GM19035 (cell line): ENCODE measurements at regions not wholly inside any gene's neighbourhood (a gene's known extent, or its start where the extent isn't known, plus 50 kb on each side); places are given as distances from the start of the nearest gene placed in this dataset.
A peak's percentile ranks its signal among the peaks of the same experiment; 100 is the strongest.

ENCODE experiments used
- ATAC-seq: cut with Tn5 transposase; IDR thresholded peaks from one replicate; pipeline ENCODE4 v1.9.1; 2021; ENCODE audit not compliant: unreplicated experiment

DNA sequence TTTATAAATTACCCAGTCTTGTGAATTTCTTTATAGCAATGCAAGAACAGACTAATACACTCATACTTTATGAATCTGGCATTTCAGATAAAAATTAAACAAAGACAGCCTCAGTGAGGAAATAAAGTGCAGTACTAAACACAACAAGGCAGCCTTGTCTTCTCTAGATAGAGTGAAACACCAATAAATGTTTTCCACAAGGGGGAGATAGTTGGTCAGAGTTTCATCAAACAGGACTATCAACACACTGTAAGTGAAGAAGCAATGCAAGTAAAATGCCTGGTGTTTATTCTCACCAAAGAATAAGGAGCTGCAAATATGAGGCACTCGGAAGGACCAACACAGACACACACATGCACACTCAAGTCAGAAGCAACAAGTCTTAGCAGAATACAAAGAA lies 62.8 kb downstream of the FAM9B start:
- peak; percentile 52 for ATAC-seq

DNA sequence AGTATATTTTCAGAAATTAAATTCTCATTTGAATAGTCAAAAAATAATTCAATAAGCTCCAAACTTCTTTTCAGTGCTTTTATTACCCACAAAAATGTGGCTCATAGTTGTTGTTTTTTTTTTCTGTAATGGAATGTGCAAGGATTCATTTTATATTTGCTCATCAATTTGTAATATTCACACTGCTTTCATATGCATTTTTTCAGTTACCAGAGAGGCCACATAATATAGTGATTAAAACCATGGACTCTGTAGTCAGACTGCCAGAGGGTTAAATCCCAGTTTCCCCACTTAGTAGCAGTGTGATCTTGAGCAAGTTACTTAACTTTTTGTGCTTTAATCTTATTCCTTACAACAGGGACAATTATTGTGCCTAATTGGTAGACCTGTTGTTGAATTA lies 64.5 kb downstream of the FAM9B start:
- no peak for ATAC-seq

DNA sequence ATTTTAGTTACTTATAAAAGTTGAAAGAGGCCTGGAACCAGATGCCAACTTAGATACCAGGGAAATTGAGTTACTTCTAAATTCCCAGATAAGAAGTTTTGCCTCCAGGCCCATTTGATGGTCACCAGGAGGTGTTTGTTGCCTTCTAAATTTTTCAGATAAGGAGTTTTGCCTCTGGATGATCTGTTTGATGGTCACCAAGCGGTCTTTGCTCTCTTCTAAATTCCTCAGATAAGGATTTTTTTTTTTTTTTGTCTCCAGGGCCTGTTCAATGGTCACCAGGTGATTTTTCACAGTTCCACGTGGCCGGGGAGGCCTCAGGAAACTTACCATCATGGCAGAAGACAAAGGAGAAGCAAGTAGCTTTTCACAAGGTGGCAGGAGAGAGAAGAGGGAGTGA lies 66.5 kb downstream of the FAM9B start:
- no peak for ATAC-seq

DNA sequence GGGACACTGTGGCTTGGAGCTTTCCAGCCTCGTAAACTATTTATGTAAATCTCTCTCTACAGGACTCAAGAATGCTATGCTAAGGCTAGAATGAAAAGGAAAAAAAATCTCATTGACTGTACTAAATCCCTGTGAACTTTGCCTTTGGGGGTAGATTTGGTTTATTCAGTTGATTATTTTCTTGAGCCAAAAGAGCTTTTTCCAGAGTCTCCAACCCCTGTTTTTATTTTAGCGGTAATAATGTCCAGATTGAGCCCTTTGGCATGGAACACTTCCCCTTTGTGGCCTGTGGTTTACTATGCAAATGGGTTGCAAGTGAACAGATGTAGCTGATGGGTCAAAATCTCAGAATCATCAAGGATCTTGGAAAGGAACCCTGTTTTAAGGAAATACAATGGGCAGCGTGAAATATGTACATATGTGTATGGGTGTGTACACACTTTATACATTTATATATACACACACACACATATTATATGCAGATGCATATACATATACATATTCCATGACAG lies 72.9 kb downstream of the FAM9B start:
- no peak for ATAC-seq

DNA sequence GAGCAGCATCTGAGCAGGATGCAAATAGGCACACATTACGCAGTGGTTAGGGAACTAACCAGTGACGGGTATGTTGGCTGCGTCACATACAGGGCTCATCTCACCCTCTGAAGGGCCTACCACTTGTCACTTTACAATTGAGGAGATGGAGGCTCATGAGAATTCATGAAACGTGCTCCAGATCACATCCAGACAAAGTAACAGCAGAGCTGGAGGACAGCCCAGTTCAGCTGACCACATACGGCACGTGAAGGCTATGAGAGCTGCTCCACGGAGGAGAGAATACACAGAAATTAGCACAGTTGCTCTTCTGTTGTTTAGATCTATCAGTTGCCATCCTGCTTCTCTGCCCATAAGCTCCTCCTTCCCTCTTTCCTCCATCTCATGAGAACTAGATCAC lies 78.4 kb downstream of the FAM9B start:
- ATAC-seq = no peak

DNA sequence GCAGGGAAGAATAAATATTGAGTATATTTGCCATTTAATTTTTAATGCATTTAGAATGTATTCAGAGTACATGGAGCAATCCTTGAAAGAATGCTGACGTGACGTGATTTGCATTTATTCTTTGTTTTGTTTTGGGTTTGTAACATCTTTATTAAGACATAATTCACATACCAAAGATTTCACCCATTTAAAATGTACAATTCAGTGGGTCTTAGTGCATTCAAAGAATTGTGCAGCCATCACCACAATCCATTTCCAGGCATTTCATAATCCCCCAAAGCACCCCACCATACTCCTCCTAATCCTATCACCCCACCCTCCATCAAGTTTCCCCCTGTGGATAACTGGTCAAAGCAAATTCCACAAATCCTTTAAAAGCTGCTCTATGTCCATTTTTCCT lies 87.4 kb downstream of the FAM9B start:
- no peak for ATAC-seq

DNA sequence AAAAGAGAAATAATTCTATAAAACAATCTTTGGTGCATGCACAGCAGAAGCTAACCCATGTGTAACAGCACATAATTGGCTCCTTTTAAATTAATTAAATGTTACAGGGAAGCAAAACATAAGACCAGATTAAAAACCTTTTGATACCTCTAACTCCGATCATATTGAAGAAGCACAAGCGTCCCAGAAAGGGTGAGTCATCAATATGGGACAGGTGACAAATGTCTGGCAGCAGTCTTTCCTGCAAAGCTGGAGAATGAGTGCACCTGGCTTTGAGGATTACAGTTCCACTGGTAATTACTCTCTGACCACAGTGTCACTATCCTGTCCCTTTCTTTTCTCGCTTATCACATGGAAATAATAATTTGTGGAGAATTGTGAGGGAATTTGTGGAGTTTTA lies 94.6 kb downstream of the FAM9B start:
- ATAC-seq = no peak

DNA sequence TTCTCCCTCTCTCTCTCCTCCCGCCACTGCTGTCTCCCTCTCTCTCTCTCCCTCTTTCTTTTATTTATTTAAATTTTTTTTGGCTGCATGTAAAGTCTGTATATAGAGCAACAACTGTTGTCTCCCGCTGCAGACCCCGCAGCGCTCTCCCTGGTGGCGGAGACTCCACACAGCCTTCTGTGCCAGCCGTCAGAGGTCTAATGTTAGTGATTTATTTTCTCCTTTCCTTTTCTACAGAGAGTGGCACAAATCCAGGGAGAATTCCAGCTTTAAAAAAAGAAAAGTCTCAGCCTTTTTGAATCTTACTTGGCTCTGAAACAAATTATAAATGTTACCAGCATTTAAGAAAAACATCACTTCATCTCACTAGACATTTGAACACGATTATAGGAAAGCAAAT lies 106.2 kb downstream of the FAM9B start:
- no peak for ATAC-seq

DNA sequence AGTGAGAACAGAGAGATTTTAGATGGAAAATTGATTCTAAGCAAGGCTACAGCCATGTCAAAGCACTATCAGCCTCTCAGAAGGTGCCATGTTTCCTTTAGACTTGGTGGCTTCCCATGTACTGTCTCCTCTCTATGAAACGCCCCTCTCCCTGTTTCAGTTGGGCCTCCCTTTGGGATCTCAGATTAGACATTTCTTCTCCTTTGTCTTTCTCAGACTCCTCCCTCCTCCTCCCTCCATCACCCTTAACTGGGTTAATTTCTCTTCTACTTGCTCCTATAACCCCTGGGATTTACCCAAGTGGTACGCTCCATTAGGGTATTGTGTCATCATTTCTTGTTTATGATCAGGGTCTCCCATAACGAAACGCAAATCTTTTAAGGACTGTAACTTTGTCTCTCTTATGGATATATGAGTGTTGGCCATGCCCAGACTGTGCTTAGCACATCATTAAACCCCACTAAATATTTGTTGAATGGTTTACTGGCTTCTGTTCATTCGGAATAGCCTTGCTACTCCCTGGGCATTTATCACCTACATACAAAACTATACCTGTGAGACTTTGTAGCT lies 106.8 kb downstream of the FAM9B start:
- ATAC-seq = no peak

DNA sequence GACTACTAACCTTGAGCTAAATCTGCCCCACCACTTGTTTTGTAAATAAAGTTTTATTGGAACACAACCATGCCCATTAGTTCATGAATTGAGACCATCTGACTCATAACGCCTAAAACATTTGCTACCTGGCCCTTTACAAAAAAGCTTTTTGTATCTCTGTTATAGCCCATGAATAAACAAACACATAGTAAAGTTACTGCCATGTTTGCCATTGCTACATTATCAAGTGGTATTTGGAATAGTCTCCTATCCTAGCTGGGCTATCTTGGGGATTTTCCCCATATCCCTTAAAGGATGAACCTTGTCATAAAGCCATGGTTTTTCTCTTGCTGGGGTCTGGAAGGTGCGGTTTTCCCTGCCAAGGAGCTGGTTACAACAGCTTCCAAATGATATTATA lies 112.3 kb downstream of the FAM9B start:
- ATAC-seq = no peak

DNA sequence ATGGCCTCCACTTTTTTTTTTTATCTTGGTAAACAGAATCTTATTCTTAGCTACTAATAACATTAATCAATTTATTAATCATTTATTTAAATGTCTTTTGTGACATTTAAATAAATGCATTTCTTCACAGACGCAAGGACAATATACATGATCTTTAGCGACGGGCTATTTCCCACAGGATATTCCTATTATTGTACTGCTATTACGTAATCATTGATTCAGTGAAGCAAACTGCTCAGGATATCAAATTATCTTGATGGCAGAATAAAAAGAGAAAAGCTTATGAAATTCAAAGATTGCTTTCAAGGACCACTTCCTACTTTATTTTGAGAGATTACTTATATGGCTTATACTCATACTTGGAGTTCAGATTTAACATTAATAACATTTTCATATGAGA lies 114.1 kb downstream of the FAM9B start:
- no peak for ATAC-seq

DNA sequence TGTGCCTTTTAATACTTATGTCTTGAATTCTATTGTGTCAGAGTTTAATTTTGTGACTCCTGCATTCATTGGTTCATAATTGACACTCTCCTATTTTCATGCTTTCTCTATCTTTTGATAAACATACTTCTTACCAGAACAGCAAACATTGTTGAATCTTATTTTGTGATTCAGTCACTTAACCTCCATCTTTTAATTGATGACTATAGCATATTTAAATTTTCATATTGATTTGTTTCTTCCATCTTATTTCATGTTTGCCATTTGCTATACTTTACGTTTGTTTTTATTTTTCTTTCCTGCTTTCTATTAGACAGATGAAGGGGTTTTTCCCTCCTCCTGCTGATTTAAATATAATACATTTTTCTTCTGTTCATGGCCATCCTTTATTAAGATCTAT lies 115.5 kb upstream of the FAM9A start:
- no peak for ATAC-seq

DNA sequence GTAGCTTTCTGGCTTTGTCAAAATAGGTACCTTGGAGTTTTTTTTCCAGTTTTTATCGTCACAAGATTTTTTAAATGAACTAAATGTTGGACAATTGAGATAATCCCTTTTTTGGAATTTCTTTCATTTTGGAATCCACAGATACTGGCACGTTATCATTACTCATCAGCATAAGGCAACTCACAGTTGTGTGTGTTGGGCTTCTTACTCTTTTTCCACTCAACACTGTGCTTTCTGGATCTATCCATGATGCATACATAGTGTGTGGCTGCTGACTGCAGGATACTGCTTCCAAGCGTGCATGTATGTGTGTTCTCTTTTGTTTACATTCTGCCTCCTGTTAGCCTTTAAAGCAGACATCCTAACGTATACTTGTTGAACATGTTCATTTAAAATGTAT lies 113.5 kb upstream of the FAM9A start:
- no peak for ATAC-seq

DNA sequence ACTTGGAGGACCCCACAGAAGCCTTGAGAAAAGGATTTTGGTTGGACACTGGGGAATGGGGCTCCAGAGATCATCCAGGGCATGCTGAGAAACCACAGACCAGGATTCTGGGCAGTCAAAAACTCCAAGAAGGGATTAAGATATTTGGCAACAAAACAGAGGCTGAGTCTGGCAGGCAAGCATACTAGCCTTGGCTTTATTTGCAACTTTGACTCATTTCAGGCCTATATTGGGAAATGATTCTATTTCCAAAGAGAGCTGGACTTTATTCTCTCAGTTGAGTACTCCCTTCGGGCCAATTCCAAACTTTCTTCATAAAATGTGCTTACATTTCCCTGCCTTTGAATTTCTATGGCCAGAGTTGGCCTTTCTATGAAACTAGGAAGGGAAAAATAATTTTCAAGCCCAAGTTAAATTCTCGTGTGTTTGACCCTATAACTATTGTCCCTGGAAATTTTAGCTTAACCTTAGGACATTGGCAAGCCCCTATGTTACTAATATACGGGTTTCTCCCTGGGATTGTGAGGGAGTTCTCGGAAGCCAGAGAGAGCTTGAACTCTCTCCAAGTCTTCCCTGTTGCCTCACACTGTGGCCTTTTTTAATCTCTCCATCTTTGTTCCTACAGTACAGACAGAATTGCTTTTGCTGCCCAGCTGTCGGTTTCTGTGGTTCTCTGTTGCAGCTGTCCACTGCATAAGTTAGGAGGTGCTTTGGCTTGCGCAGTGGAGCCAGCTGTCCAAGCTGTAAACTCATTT lies 112.6 kb upstream of the FAM9A start:
- ATAC-seq = no peak

DNA sequence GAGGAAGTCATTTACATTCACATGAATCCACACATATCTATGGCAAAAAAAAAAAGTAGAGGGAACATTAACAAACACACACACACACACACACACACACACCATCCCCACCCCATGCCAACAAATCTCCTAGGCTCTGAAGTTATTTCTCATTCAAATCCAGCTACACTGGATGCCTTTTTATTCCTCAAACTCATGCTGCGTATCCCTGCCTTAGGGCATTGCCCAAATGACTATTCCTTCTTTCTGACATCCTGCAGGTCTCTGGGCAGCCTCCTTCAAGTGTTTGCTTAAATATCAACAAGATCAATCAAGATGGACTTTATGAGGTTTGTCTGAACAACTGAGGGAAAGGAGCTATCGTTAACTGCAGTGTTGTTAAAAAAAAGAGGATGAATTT lies 106.5 kb upstream of the FAM9A start:
- no peak for ATAC-seq

DNA sequence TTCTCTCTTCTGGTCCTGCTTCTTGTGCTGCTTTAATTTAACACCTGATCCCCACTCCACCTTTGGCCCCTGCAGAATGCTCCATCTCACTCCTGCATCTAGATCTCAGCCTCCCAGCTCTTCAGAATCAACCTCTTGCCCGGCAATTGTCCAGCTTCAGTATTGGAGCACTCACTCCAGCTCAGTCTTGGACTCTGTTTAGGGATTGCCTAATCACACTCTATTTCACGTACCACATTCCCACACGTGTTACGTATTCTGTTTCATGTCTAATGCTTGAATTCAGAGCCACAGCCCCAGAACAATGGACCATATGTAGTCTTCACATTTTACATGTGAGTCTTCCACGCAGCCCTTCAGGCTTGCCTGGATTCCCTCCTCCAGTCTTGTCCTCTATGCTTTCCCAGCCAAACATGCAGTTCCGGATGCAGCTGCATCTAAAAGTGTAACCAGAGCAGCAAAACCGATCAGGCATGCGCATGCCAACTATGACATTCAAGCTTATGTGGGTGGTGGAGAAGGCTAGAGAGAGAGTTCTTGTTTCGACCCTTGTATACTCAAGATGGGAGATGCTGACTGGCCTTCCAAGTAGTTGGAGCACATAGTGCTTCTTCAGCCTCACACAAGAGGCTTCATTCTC lies 105.2 kb upstream of the FAM9A start:
- no peak for ATAC-seq

DNA sequence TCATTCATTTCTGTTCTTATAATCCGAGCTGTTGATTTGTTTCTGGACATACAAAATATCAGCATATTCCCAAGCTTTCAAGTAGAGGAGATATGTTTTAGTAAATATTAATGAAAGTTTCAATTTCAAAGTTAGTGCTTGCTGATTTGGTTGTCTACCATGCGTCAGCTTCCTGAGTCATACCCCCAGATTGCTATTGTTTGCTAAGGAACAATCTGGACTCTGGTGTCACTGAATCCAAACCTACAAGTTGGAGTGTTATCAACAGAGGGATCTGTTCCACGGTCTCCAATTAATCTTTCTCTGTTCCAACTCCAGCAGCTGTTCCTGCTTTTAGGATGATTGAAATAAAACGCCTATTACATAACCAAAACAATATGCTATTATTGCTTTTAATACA lies 96.1 kb upstream of the FAM9A start:
- ATAC-seq = no peak

DNA sequence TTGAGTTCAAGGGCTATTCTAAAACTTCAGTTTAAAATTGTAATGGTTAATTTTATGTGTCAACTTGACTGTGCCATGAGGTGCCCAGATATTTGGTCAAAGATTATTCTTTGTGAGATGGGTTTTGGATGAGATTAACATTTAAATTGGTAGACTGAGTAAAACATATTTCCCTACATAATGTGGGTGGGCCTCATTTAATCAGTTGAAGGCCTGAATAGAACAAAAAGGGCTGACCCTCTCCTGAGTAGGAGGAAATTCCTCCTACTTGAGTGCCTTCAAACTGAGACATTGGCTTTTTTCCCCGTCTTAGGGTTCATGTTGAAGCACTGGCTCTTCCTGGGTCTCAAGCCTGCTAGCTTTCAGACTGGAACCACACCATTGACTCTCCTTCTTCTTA lies 89.6 kb upstream of the FAM9A start:
- no peak for ATAC-seq

DNA sequence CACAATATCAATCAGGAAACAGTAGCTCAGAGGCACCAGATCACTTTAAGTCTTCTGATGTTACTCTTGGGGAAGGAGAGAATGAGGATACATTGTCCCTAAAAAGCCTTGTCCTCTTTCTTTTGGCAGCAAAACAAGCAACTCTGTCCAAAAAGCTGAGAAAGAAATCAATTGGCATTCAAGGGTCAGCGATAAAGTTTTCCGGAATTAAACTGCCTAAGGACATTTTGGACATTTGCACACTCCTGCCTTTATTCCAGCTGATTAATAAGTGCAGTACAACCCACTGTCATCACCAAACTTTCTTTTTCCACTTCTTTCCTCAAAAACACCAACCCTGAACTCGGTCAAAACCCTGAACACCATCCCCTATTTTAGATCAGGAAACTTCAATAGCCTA lies 85.8 kb upstream of the FAM9A start:
- ATAC-seq = no peak

DNA sequence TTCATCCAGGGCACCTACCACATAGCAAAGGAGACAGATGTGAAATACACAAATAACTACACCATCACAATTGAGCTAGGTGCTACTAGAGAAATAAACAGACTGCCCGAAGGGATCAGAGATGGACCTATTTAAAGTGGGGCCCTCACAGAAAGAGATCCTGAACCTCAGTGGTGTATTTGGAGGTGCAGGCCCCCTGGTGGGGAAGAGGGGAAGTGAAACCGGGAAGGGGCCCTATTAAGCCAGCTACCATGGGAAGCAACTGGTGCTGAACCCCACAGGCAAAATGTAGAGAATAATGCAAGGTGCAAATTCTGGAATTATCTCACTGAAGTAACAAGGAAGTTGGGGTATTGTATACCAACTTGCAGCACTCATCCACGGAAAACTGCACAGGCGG lies 78.6 kb upstream of the FAM9A start:
- ATAC-seq = no peak

DNA sequence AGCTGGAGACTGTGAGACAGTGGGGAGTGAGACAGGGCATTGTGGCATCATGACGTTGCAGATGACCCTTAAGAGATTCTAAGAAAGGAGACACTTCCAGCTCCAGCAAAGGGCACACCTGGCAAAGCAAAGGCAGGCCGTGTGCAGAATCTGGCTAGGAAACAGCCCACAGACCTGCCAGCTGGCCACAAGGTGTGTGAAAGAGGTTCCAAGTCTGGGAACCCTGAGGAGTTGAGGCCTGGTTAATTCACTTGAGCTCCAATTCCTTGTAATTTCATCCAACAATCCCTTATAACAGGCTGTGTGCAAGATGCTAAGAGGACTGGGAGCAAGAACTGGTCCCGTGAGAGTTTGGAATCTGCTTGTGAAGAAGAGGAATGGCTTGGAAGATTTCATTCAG lies 72.8 kb upstream of the FAM9A start:
- no peak for ATAC-seq

DNA sequence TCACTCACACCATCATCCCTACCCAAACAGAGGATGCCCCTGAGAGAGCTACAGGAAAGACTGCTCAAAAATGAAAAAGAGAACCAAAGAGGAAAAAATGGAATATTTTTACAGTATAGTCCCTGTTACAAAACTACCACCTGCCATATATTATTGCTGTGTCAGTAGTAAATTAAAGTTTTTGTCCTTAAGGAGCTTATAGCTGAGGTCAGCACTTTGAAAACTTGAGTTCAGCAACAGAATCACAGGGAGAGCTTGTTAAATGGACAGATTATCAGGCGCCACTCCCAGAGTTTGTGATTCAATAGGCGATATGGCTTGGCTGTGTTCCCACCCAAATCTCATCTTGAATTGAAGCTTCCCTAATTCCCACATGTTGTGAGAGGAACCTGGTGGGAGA lies 71.9 kb upstream of the FAM9A start:
- ATAC-seq = no peak

DNA sequence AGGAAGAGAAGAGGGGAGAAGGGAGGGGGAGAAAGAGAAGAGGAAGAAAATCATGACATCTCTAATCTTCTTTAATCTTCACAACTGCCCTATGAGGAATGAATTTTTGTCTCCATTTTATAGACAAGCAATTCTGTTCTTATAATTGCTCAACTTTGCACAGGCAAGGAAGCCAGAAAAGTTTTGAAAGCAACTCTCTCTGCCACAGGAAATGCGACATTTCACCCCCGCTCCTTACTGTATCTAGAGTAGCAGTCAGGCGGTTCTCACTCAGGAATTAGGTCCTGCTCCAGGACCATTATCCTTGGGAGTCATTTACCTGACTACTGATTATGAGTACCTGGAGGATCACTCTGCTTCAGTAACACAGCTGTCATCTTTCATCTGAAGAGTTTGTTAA lies 69.2 kb upstream of the FAM9A start:
- ATAC-seq = no peak
